ENCODE measurements at regions not wholly inside any gene's neighbourhood (a gene's known extent, or its start where the extent isn't known, plus 50 kb on each side); places are given as distances from the start of the nearest gene placed in this dataset.

DNA sequence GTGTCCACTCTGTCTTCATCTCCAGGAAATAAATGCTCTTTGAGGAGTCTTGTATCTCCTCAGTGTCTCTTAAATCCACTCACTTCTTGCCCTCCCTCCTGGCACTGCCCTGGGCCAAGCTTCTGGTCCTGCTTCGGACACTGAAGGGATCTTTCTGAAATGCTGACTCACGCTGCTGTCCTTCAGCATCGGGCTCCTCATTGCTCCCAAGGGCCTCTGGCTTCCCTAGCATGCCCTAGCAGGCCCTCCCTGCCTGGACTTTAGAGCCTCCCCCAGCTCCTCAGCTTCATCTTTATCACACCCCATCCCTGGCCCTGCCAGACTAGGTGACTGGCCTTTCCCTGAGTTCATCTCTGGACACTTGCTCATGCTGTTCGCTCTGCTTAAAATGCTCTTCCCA is 96.6 kb downstream of the FOXD2 start:
- H3K36me3 ChIP-seq (ENCODE audit: control insufficient read depth in 2 of 4, insufficient read depth in 4 of 4, low read length in 3 of 4): no peaks in the 10 kb centered on the region
- H3K9ac ChIP-seq (replicated peaks in 1 of 4; ENCODE audit: extremely low read depth in 1 of 4, low read depth in 3 of 4, low read length in 3 of 4): no peak overlapping the region
- H3K27ac ChIP-seq (ENCODE audit: low read depth, low read length): no peak overlapping the region
- H3K4me2 ChIP-seq (ENCODE audit: insufficient read depth in 1 of 2, low read depth in 2 of 2, low read length in 2 of 2): peak overlapping the region in 1 of 2 experiments; percentile 67; a peak in 1 of 4 replicates
- H3K4me1 ChIP-seq (replicated peaks in 1 of 4; ENCODE audit: control insufficient read depth in 3 of 4, insufficient read depth in 4 of 4, low read length in 3 of 4): peaks cover 3 to 10% (median 7%) of the 10 kb centered on the region in 4 experiments
- H4K20me1 ChIP-seq (replicated peaks in 1 of 2; ENCODE audit: control insufficient read depth in 1 of 2, insufficient read depth in 2 of 2, low read length in 2 of 2): no peaks in the 10 kb centered on the region
- no peak overlapping the region for H2AFZ ChIP-seq (ENCODE audit: low read length)
- no peak overlapping the region; the same call in 1 of the 2 replicates for H2BK15ac ChIP-seq (ENCODE audit: low read length)
- H4K5ac ChIP-seq (ENCODE audit: insufficient read length, low read depth, low read length): no peak overlapping the region
- no peak overlapping the region for H2BK120ac ChIP-seq (replicated peaks; ENCODE audit: low read depth, low read length)
- TF ChIP-seq SIRT6 (IDR thresholded peaks at IDR 0.05; ENCODE audit: low read length): no peak
- H3K79me1 ChIP-seq (ENCODE audit: low read depth, low read length): no peaks in the 10 kb centered on the region
- H4K91ac ChIP-seq (replicated peaks; ENCODE audit: insufficient read length, low read length): no peak overlapping the region
- H3K27me3 ChIP-seq (replicated peaks in 1 of 4; ENCODE audit: control insufficient read depth in 3 of 4, extremely low read depth in 1 of 4, insufficient read depth in 3 of 4, low read length in 3 of 4): peaks cover 0 to 7% (median 4%) of the 10 kb centered on the region in 4 experiments; a peak in 2 of 7 replicates
- no peak overlapping the region for H3K56ac ChIP-seq (replicated peaks; ENCODE audit: insufficient read length, low read depth, low read length)
- H3K9me3 ChIP-seq (ENCODE audit: insufficient read depth in 2 of 2, low read depth in 1 of 2, low read length in 1 of 2): peaks cover 0 to 3% of the 10 kb centered on the region in 2 experiments; a peak in 2 of 4 replicates
- H3K23ac ChIP-seq (ENCODE audit: insufficient read length): no peak overlapping the region
- H3K23me2 ChIP-seq (ENCODE audit: low read depth, low read length): peaks cover 7% of the 10 kb centered on the region; the same call in 1 of the 2 replicates
- DNase-seq (ENCODE audit: low read depth in 1 of 2, low spot score in 2 of 2): no peak
- 0 out of 2 replicates have a peak overlapping the region, but pooled peaks have one; percentile 24 for H2AK5ac ChIP-seq (ENCODE audit: low read depth, low read length)
- ChIA-PET CTCF (ENCODE audit: partially characterized antibody) (interaction anchor here (0.7 to 13.0 kb wide), 9 partner anchors 11 to 192 kb away, joined by 3 to 172 read pairs (median 5); no protein-coding TSS in a partner anchor), POLR2A (ENCODE audit: partially characterized antibody) (no interaction called here)
- no peak overlapping the region for H3K4me3 ChIP-seq (ENCODE audit: extremely low read depth in 1 of 4, insufficient read depth in 2 of 4, low read depth in 3 of 4, low read length in 4 of 4)
- 96% methylated on average over 4 of the region's 4 CpGs; no CpG with 5 or more reads in 1 of the 2 experiments for WGBS, 2 experiments (ENCODE audit: extremely low coverage in 1 of 2, insufficient coverage in 1 of 2, insufficient read length in 1 of 2, insufficient replicate concordance in 2 of 2, low coverage in 1 of 2, low lambda C conversion rate in 2 of 2, missing lambda C conversion rate in 1 of 2)
- H3K4ac ChIP-seq (replicated peaks; ENCODE audit: insufficient read length, low read depth, low read length): no peak overlapping the region
- peak overlapping the region; percentile 44; the same call in 1 of the 2 replicates for H3K18ac ChIP-seq (ENCODE audit: extremely low read depth, low read length)
- H2BK5ac ChIP-seq (ENCODE audit: low read depth, low read length): peak overlapping the region; percentile 61; the same call in 1 of the 2 replicates
- FAIRE-seq: no peak
- H3K14ac ChIP-seq (ENCODE audit: insufficient read length): no peak overlapping the region
- peak overlapping the region; percentile 40 for H2BK20ac ChIP-seq (ENCODE audit: low read length)
- no peak overlapping the region for H4K8ac ChIP-seq (ENCODE audit: extremely low read depth, insufficient read depth, low read length)
- no peaks in the 10 kb centered on the region for H3K79me2 ChIP-seq (ENCODE audit: control insufficient read depth in 1 of 2, insufficient read depth in 2 of 2, low read length in 2 of 2)
- peak overlapping the region; percentile 93; the same call in 1 of the 2 replicates for H2BK12ac ChIP-seq (ENCODE audit: low read depth, low read length)

Measured in H1 (cell line).